Cardiac fibroblast (primary cell): ENCODE measurements at regions not wholly inside any gene's neighbourhood (a gene's known extent, or its start where the extent isn't known, plus 50 kb on each side); places are given as distances from the start of the nearest gene placed in this dataset.

Experiments
- DNase-seq, 2 donors: peaks; one replicate each; pipeline versions ENCODE4 v3.0.0 to v3.0.0-alpha.2; 2010; ENCODE audit warnings: low read depth in 2 of 2
- H3K4me3 ChIP-seq, 2 donors: replicated peaks in 1 of 2; 1 replicate in 1 of 2; 2 replicates in 1 of 2; pipeline ENCODE4 v1.5.1; 2011; ENCODE audit warnings: low read depth in 2 of 2, low read length in 2 of 2, mild to moderate bottlenecking in 2 of 2, moderate library complexity in 1 of 2
- CTCF ChIP-seq: IDR thresholded peaks from one replicate; pipeline ENCODE4 v1.5.1; 2011; ENCODE audit warnings: low read depth, mild to moderate bottlenecking, low read length, inconsistent platforms

DNA sequence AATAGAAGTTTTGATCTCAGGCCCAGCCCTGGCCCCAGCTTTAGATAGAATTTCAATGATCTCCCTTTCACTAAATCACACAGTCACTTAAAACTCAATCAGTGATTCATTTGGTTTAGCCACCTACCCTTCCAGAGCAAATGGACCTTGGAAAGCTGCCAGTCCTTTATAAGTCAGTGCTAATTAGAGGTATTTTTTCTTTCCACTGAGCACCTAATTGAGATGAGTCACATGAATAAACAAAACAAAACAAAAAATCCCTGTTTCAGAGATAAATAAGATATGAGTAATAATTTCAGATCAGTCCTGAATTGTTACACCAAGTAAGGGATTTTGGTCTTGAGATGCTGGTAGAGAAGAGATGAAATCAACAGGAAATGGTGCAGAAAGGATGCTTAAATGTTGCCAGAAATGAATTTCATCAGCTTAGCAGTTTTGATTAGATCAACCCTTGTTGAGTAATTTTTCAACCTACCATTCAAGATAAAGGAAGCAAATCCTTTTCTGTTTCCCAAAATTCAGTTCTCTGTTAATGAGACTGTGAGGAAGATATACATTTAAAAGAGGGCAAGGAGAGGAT, 352.0 kb upstream of the COL8A1 start:
- peak; percentile 43 to 64 for DNase-seq
- no peak overlapping the region for H3K4me3 ChIP-seq
- no peak for TF ChIP-seq CTCF

GRCh38 chr3:99269606-99270351, 368.3 kb upstream of the DCBLD2 start:
- TF ChIP-seq CTCF, result no peak
- DNase-seq, result peak in 1 of 2 donors; percentile 40
- H3K4me3 ChIP-seq, result no peak overlapping the region

DNA sequence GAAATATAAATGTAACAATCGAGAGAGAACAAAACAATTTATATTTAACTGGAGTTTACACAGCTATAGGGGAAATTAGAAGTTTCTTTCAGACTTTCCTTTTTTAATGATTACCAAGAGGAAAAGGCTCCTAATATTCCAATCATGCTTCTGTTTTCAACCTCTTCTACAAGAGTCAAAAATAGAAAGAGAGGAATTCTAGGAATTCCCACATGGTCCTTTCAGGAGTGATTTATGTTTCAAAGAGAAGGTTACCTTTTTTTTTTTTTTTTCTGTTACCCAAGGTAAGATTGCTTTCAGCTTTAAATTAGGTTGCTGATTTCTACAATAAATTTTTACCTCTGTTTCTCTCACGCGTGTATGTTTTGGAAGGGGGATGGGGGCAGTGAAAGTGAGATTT, 355.3 kb upstream of the DCBLD2 start:
- H3K4me3 ChIP-seq, result no peak overlapping the region
- no peak for DNase-seq
- TF ChIP-seq CTCF, result no peak

GRCh38 chr3:99253963-99254355, 352.5 kb upstream of the DCBLD2 start:
- no peak for DNase-seq
- no peak overlapping the region for H3K4me3 ChIP-seq
- no peak for TF ChIP-seq CTCF

GRCh38 chr3:99250821-99251355, 349.4 kb upstream of the DCBLD2 start:
- H3K4me3 ChIP-seq, result no peak overlapping the region
- DNase-seq, result peak; percentile 68 to 73
- TF ChIP-seq CTCF, result no peak

- DNase-seq, result peak in 1 of 2 donors; percentile 86
- no peak for TF ChIP-seq CTCF
- H3K4me3 ChIP-seq, result no peak overlapping the region
Measured at GRCh38 chr3:99250272-99250671, 348.8 kb upstream of the DCBLD2 start.
